ENCODE measurements at regions not wholly inside any gene's neighbourhood (a gene's known extent, or its start where the extent isn't known, plus 50 kb on each side); places are given as distances from the start of the nearest gene placed in this dataset.

DNA sequence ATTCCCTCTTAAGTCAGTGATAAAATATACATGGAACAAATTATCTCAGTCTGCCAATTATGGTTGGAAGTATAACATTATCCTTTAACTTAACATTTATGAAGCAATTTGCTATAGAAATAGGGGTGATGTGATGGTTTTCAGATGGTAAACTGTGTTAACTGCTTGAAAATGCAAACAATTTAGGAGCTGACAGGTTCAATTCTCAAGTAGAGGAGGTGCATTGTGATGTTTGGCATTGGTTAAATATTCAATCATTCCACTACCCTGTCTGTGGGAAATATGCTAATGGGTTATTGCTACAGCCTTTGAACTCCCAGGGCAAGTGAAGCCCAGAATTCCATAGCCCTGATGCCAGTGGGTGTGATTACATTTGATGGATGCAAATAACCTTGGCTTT is 243.4 kb upstream of the GK2 start:
- Histone ChIP-seq H3K9ac (no peak overlapping the region), H3K27me3 (ENCODE audit: insufficient read depth) (no peaks in the 10 kb centered on the region), H4K20me1 (ENCODE audit: insufficient read depth) (no peaks in the 10 kb centered on the region), H2AFZ (ENCODE audit: low read depth) (no peak overlapping the region), H3F3A (replicated peaks; ENCODE audit: insufficient read depth) (no peaks in the 10 kb centered on the region), H3K27ac (ENCODE audit: low read depth in 2 of 2, low read length in 1 of 2) (no peak overlapping the region), H3K4me1 (ENCODE audit: control insufficient read depth in 1 of 2, insufficient read depth in 2 of 2, low read depth in 1 of 2, low read length in 1 of 2) (peaks cover 0 to 5% of the 10 kb centered on the region in 2 experiments; a peak in 1 of 4 replicates), H3K36me3 (replicated peaks in 1 of 2; ENCODE audit: control insufficient read depth in 1 of 2, insufficient read depth in 2 of 2, low read length in 1 of 2) (no peaks in the 10 kb centered on the region), H3K4me2 (no peak overlapping the region), H3K9me2 (no peaks in the 10 kb centered on the region), H3K9me3 (no peaks in the 10 kb centered on the region), H3K79me2 (ENCODE audit: insufficient read depth) (no peaks in the 10 kb centered on the region), H3K4me3 (ENCODE audit: low read depth in 2 of 2, low read length in 1 of 2) (no peak overlapping the region)
- DNase-seq: no peak
- no peak for TF ChIP-seq EP300 (IDR thresholded peaks at IDR 0.05; ENCODE audit: borderline replicate concordance in 1 of 2, low read depth in 1 of 2, low read length in 1 of 2)
- no peak for TF ChIP-seq NRF1 (IDR thresholded peaks at IDR 0.05; ENCODE audit: low read depth, low read length)
- no peak for TF ChIP-seq TEAD4 (IDR thresholded peaks at IDR 0.05; ENCODE audit: borderline replicate concordance, insufficient read depth)
- no peak for TF ChIP-seq MXI1 (IDR thresholded peaks at IDR 0.05; ENCODE audit: low read depth, low read length)
- no peak for TF ChIP-seq FOXJ3 (CRISPR knock-in tag; IDR thresholded peaks at IDR 0.05)
- no peak for TF ChIP-seq RCOR1 (IDR thresholded peaks at IDR 0.05; ENCODE audit: low read length)
- CTCF ChIA-PET: no interaction called here
- POLR2A ChIA-PET: no interaction called here

DNA sequence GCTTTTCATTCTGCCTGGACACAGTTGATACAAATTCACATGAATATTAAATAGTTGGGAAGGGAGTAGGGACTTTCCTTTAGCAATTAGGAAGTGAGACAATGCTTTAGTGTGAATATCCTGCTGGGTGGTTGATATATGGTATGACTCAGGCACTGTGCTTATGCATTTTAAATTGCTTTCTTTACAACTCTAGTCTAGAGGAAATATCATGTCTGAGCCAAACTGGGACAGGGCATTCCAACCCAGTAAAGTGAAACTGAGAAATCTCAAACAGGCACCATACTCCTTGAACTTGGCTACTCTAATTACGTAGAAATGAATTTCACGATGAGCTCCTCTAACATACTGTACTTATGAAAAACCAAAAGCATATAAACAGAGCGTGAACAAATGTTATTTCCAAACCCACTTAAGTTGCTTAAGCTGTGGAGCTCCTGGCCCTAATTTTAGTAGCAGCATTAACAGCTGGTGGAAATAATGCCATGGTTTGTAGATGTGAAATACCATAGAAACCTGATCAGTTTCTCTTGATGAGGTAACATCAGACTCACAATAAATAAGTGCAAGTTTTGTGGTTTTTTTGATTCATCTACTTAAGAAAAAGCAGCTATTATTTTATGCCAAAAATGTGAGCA is 242.9 kb upstream of the GK2 start:
- H3K4me3 ChIP-seq (ENCODE audit: low read depth in 2 of 2, low read length in 1 of 2): no peak overlapping the region
- peaks cover 0 to 5% of the 10 kb centered on the region in 2 experiments; a peak in 1 of 4 replicates for H3K4me1 ChIP-seq (ENCODE audit: control insufficient read depth in 1 of 2, insufficient read depth in 2 of 2, low read depth in 1 of 2, low read length in 1 of 2)
- no peaks in the 10 kb centered on the region for H3K9me2 ChIP-seq
- no peak overlapping the region for H2AFZ ChIP-seq (ENCODE audit: low read depth)
- no peaks in the 10 kb centered on the region for H3K27me3 ChIP-seq (ENCODE audit: insufficient read depth)
- no peak overlapping the region for H3K9ac ChIP-seq
- no peaks in the 10 kb centered on the region for H4K20me1 ChIP-seq (ENCODE audit: insufficient read depth)
- TF ChIP-seq CHD2 (IDR thresholded peaks at IDR 0.05; ENCODE audit: low read length, partially characterized antibody): no peak
- TF ChIP-seq TAF1 (IDR thresholded peaks at IDR 0.05; ENCODE audit: borderline replicate concordance, low read depth, low read length): no peak
- TF ChIP-seq, protein P1, sequence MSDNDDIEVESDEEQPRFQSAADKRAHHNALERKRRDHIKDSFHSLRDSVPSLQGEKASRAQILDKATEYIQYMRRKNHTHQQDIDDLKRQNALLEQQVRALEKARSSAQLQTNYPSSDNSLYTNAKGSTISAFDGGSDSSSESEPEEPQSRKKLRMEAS (IDR thresholded peaks at IDR 0.05; ENCODE audit: low read depth): no peak
- no peak for TF ChIP-seq FOXJ3 (CRISPR knock-in tag; IDR thresholded peaks at IDR 0.05)
- TF ChIP-seq FOXM1 (IDR thresholded peaks at IDR 0.05; ENCODE audit: low read depth): no peak
- TF ChIP-seq, protein P2, sequence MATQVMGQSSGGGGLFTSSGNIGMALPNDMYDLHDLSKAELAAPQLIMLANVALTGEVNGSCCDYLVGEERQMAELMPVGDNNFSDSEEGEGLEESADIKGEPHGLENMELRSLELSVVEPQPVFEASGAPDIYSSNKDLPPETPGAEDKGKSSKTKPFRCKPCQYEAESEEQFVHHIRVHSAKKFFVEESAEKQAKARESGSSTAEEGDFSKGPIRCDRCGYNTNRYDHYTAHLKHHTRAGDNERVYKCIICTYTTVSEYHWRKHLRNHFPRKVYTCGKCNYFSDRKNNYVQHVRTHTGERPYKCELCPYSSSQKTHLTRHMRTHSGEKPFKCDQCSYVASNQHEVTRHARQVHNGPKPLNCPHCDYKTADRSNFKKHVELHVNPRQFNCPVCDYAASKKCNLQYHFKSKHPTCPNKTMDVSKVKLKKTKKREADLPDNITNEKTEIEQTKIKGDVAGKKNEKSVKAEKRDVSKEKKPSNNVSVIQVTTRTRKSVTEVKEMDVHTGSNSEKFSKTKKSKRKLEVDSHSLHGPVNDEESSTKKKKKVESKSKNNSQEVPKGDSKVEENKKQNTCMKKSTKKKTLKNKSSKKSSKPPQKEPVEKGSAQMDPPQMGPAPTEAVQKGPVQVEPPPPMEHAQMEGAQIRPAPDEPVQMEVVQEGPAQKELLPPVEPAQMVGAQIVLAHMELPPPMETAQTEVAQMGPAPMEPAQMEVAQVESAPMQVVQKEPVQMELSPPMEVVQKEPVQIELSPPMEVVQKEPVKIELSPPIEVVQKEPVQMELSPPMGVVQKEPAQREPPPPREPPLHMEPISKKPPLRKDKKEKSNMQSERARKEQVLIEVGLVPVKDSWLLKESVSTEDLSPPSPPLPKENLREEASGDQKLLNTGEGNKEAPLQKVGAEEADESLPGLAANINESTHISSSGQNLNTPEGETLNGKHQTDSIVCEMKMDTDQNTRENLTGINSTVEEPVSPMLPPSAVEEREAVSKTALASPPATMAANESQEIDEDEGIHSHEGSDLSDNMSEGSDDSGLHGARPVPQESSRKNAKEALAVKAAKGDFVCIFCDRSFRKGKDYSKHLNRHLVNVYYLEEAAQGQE (IDR thresholded peaks at IDR 0.05; ENCODE audit: low read depth, low read length): no peak
- no peak for TF ChIP-seq EZH2phosphoT487 (IDR thresholded peaks at IDR 0.05; ENCODE audit: borderline replicate concordance, low read depth)
- no peak for TF ChIP-seq POLR2AphosphoS5 (IDR thresholded peaks at IDR 0.05; ENCODE audit: low read depth, low read length)
- no peak for TF ChIP-seq EP300 (IDR thresholded peaks at IDR 0.05; ENCODE audit: borderline replicate concordance in 1 of 2, low read depth in 1 of 2, low read length in 1 of 2)
- TF ChIP-seq RXRA (IDR thresholded peaks at IDR 0.05; ENCODE audit: borderline replicate concordance, low read depth): no peak
- TF ChIP-seq RFX5 (IDR thresholded peaks at IDR 0.05; ENCODE audit: low read length): no peak
- TF ChIP-seq NRF1 (IDR thresholded peaks at IDR 0.05; ENCODE audit: low read depth, low read length): no peak
- TF ChIP-seq RAD21 (IDR thresholded peaks at IDR 0.05; ENCODE audit: low read length): no peak
- no peak for TF ChIP-seq TEAD4 (IDR thresholded peaks at IDR 0.05; ENCODE audit: borderline replicate concordance, insufficient read depth)
- TF ChIP-seq TCF12 (IDR thresholded peaks at IDR 0.05): no peak
- no peak for TF ChIP-seq NFIC (IDR thresholded peaks at IDR 0.05; ENCODE audit: borderline replicate concordance)
- TF ChIP-seq MXI1 (IDR thresholded peaks at IDR 0.05; ENCODE audit: low read depth, low read length): no peak
- TF ChIP-seq, protein P3, sequence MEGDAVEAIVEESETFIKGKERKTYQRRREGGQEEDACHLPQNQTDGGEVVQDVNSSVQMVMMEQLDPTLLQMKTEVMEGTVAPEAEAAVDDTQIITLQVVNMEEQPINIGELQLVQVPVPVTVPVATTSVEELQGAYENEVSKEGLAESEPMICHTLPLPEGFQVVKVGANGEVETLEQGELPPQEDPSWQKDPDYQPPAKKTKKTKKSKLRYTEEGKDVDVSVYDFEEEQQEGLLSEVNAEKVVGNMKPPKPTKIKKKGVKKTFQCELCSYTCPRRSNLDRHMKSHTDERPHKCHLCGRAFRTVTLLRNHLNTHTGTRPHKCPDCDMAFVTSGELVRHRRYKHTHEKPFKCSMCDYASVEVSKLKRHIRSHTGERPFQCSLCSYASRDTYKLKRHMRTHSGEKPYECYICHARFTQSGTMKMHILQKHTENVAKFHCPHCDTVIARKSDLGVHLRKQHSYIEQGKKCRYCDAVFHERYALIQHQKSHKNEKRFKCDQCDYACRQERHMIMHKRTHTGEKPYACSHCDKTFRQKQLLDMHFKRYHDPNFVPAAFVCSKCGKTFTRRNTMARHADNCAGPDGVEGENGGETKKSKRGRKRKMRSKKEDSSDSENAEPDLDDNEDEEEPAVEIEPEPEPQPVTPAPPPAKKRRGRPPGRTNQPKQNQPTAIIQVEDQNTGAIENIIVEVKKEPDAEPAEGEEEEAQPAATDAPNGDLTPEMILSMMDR (IDR thresholded peaks at IDR 0.05): no peak
- no peaks in the 10 kb centered on the region for H3K36me3 ChIP-seq (replicated peaks in 1 of 2; ENCODE audit: control insufficient read depth in 1 of 2, insufficient read depth in 2 of 2, low read length in 1 of 2)
- WGBS (ENCODE audit: low lambda C conversion rate): 66% methylated on average over 3 of the region's 3 CpGs
- H3K9me3 ChIP-seq: no peaks in the 10 kb centered on the region
- ChIA-PET POLR2A (no interaction called here), CTCF (no interaction called here)
- H3K4me2 ChIP-seq: no peak overlapping the region
- H3F3A ChIP-seq (replicated peaks; ENCODE audit: insufficient read depth): no peaks in the 10 kb centered on the region
- H3K27ac ChIP-seq (ENCODE audit: low read depth in 2 of 2, low read length in 1 of 2): no peak overlapping the region
- H3K79me2 ChIP-seq (ENCODE audit: insufficient read depth): no peaks in the 10 kb centered on the region
- no peak for DNase-seq

All from SK-N-SH (cell line).